ENCODE measurements at regions not wholly inside any gene's neighbourhood (a gene's known extent, or its start where the extent isn't known, plus 50 kb on each side); places are given as distances from the start of the nearest gene placed in this dataset.

- no peak for TF ChIP-seq EZH2 (IDR thresholded peaks at IDR 0.05; ENCODE audit: low read depth)
- TF ChIP-seq, protein P1, sequence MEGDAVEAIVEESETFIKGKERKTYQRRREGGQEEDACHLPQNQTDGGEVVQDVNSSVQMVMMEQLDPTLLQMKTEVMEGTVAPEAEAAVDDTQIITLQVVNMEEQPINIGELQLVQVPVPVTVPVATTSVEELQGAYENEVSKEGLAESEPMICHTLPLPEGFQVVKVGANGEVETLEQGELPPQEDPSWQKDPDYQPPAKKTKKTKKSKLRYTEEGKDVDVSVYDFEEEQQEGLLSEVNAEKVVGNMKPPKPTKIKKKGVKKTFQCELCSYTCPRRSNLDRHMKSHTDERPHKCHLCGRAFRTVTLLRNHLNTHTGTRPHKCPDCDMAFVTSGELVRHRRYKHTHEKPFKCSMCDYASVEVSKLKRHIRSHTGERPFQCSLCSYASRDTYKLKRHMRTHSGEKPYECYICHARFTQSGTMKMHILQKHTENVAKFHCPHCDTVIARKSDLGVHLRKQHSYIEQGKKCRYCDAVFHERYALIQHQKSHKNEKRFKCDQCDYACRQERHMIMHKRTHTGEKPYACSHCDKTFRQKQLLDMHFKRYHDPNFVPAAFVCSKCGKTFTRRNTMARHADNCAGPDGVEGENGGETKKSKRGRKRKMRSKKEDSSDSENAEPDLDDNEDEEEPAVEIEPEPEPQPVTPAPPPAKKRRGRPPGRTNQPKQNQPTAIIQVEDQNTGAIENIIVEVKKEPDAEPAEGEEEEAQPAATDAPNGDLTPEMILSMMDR (conservative IDR thresholded peaks at IDR 0.05), result no peak
These were observed 62.5 kb downstream of the FAM43A start for GRCh38 chr3:194748225-194748624.
